ENCODE measurements at regions not wholly inside any gene's neighbourhood (a gene's known extent, or its start where the extent isn't known, plus 50 kb on each side); places are given as distances from the start of the nearest gene placed in this dataset.
"Not testable (repeated sequence)": the region's sequence is repeated elsewhere in the genome, so short reads cannot be mapped to it uniquely, and the experiment has no call there.

DNA sequence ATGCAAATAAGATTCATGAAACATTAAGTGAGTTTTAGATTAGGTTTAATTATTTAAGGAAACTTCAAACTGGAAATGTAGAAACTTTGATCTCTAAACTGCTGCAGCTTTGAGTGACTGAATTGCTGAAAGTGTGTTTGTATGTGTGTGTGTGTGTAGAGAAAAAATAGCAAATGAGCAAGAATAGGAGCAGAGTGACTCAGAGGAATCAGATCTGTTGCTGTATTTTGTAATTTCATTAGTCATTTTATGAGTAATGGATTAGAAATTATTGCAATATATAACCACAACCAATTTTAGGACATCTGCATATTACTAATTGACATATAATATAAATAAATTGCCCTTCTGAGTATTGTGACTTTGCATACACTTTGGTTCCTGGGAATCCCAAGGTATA is 52.8 kb upstream of the SLC9A9 start:
- H3K4me1 ChIP-seq (ENCODE audit: control insufficient read depth in 2 of 2, insufficient read depth in 2 of 2, low read length in 2 of 2): no peaks in the 10 kb centered on the region
- POLR2A ChIA-PET: no interaction called here
- intact Hi-C loops (cut with micrococcal nuclease): no loop called here
- Mint-ChIP-seq H3K4me1 (no peaks in the 10 kb centered on the region), H3K36me3 (no peaks in the 10 kb centered on the region), H3K4me3 (no peak overlapping the region), H3K9me3 (no peaks in the 10 kb centered on the region), H3K27ac (no peak overlapping the region), H3K27me3 (peaks cover 0 to 19% (median 7%) of the 10 kb centered on the region in 5 donors)
- CTCF ChIA-PET: no interaction called here
- no peaks in the 10 kb centered on the region for H3K36me3 ChIP-seq (ENCODE audit: control insufficient read depth in 2 of 3, insufficient read depth in 3 of 3, low read length in 3 of 3)
- no peak overlapping the region for H3K27ac ChIP-seq (ENCODE audit: low read depth, low read length)
- DNase-seq (no peak), ATAC-seq (no peak)
- H3K4me3 ChIP-seq (ENCODE audit: low read length): no peak overlapping the region
- peaks cover 0 to 3% of the 10 kb centered on the region in 2 donors for H3K27me3 ChIP-seq (ENCODE audit: control insufficient read depth in 2 of 2, insufficient read depth in 2 of 2, low read length in 2 of 2)
- no peaks in the 10 kb centered on the region for H3K9me3 ChIP-seq (ENCODE audit: control insufficient read depth in 2 of 3, low read length in 3 of 3)

GRCh38 chr3:143902210-143902609 is 53.9 kb upstream of the SLC9A9 start:
- ATAC-seq: no peak
- peaks cover under 1 to 26% (median 7%) of the 10 kb centered on the region in 5 donors for H3K27me3 Mint-ChIP-seq
- no peaks in the 10 kb centered on the region for H3K4me1 Mint-ChIP-seq
- Histone ChIP-seq H3K9me3 (ENCODE audit: control insufficient read depth in 2 of 3, low read length in 3 of 3) (no peaks in the 10 kb centered on the region), H3K27ac (ENCODE audit: low read depth, low read length) (no peak overlapping the region), H3K4me3 (ENCODE audit: low read length) (no peak overlapping the region), H3K27me3 (ENCODE audit: control insufficient read depth in 2 of 2, insufficient read depth in 2 of 2, low read length in 2 of 2) (peaks cover 0 to 3% of the 10 kb centered on the region in 2 donors), H3K4me1 (ENCODE audit: control insufficient read depth in 2 of 2, insufficient read depth in 2 of 2, low read length in 2 of 2) (no peaks in the 10 kb centered on the region), H3K36me3 (ENCODE audit: control insufficient read depth in 2 of 3, insufficient read depth in 3 of 3, low read length in 3 of 3) (no peaks in the 10 kb centered on the region)
- H3K4me3 Mint-ChIP-seq: no peak overlapping the region
- H3K9me3 Mint-ChIP-seq: no peaks in the 10 kb centered on the region
- no peak for DNase-seq
- no peaks in the 10 kb centered on the region for H3K36me3 Mint-ChIP-seq
- POLR2A ChIA-PET: no interaction called here
- no peak overlapping the region for H3K27ac Mint-ChIP-seq
- CTCF ChIA-PET: interaction anchor here (1.5 kb wide), 1 partner anchor 8 kb away, joined by 5 read pairs; no protein-coding TSS in a partner anchor
- intact Hi-C loops (cut with micrococcal nuclease): no loop called here

GRCh38 chr3:143910756-143911155 is 60.9 kb upstream of the DIPK2A start:
- Mint-ChIP-seq H3K36me3 (peaks cover 0 to 2% (median 0%) of the 10 kb centered on the region in 5 donors), H3K9me3 (peaks cover 0 to 2% (median 0%) of the 10 kb centered on the region in 11 donors), H3K4me3 (no peak overlapping the region), H3K27ac (no peak overlapping the region), H3K4me1 (no peaks in the 10 kb centered on the region), H3K27me3 (peaks cover 26 to 57% (median 39%) of the 10 kb centered on the region in 5 donors)
- no peak for DNase-seq
- Histone ChIP-seq H3K4me1 (ENCODE audit: control insufficient read depth in 2 of 2, insufficient read depth in 2 of 2, low read length in 2 of 2) (no peaks in the 10 kb centered on the region), H3K4me3 (ENCODE audit: low read length) (no peak overlapping the region), H3K27me3 (ENCODE audit: control insufficient read depth in 2 of 2, insufficient read depth in 2 of 2, low read length in 2 of 2) (no peaks in the 10 kb centered on the region), H3K9me3 (ENCODE audit: control insufficient read depth in 2 of 3, low read length in 3 of 3) (no peaks in the 10 kb centered on the region), H3K27ac (ENCODE audit: low read depth, low read length) (no peak overlapping the region), H3K36me3 (ENCODE audit: control insufficient read depth in 2 of 3, insufficient read depth in 3 of 3, low read length in 3 of 3) (no peaks in the 10 kb centered on the region)
- ATAC-seq: no peak
- ChIA-PET CTCF (no interaction called here), POLR2A (no interaction called here)
- intact Hi-C loops (cut with micrococcal nuclease): no loop called here

DNA sequence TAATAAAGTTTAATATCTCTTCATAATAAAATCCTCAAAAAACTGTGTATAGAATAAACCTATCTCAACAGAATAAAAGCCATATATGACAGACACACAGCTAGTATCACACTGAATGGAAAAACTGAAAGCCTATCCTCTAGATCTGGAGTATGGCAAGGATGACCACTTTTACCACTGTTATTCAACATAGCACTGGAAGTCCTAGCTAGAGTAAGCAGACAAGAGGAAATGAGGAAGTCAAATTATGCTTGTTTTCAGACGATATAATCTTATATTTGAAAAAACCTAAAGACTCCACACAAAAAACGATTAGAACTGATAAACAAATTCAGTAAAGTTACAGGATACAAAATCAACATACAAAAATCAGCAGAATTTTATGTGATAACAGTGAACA is 57.4 kb upstream of the DIPK2A start:
- DNase-seq: no peak
- Mint-ChIP-seq H3K4me1 (no peaks in the 10 kb centered on the region), H3K27ac (no peak overlapping the region), H3K36me3 (peaks cover 0 to 2% (median 0%) of the 10 kb centered on the region in 5 donors), H3K4me3 (no peak overlapping the region), H3K27me3 (peaks cover 11 to 39% (median 19%) of the 10 kb centered on the region in 5 donors), H3K9me3 (peaks cover 0 to 2% (median 0%) of the 10 kb centered on the region in 11 donors)
- intact Hi-C loops (cut with micrococcal nuclease): no loop called here
- Histone ChIP-seq H3K27ac (ENCODE audit: low read depth, low read length) (no peak overlapping the region), H3K9me3 (ENCODE audit: control insufficient read depth in 2 of 3, low read length in 3 of 3) (no peaks in the 10 kb centered on the region), H3K4me3 (ENCODE audit: low read length) (no peak overlapping the region), H3K4me1 (ENCODE audit: control insufficient read depth in 2 of 2, insufficient read depth in 2 of 2, low read length in 2 of 2) (no peaks in the 10 kb centered on the region), H3K36me3 (ENCODE audit: control insufficient read depth in 2 of 3, insufficient read depth in 3 of 3, low read length in 3 of 3) (no peaks in the 10 kb centered on the region), H3K27me3 (ENCODE audit: control insufficient read depth in 2 of 2, insufficient read depth in 2 of 2, low read length in 2 of 2) (no peaks in the 10 kb centered on the region)
- ChIA-PET CTCF (no interaction called here), POLR2A (no interaction called here)
- ATAC-seq: no peak

DNA sequence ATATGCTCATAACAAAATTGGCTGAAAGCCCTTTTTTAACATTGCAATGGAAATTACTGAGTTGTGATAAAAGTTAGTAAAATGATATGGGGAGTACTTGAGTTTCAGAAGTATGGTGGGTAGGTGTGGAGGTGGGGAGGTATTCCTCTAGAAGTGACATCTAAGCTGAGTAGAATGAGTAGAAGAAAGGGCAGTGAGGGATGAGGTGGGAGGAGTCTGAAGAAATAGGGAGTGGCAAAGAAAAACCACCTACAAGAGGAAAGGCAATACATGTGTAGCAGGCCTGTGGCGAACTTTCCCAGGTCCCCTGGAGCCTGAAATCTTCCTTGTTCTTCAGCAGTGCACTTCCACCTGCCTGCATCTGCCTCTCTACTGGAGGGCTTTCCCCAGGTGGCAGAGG is 52.8 kb upstream of the DIPK2A start:
- Mint-ChIP-seq H3K27me3 (peaks cover 0 to 21% (median 0%) of the 10 kb centered on the region in 5 donors), H3K9me3 (no peaks in the 10 kb centered on the region), H3K4me1 (peaks cover 0 to 9% (median 0%) of the 10 kb centered on the region in 7 donors), H3K36me3 (no peaks in the 10 kb centered on the region), H3K27ac (no peak overlapping the region), H3K4me3 (no peak overlapping the region)
- Histone ChIP-seq H3K27ac (ENCODE audit: low read depth, low read length) (no peak overlapping the region), H3K4me3 (ENCODE audit: low read length) (no peak overlapping the region), H3K4me1 (ENCODE audit: control insufficient read depth in 2 of 2, insufficient read depth in 2 of 2, low read length in 2 of 2) (no peaks in the 10 kb centered on the region), H3K27me3 (ENCODE audit: control insufficient read depth in 2 of 2, insufficient read depth in 2 of 2, low read length in 2 of 2) (no peaks in the 10 kb centered on the region), H3K36me3 (ENCODE audit: control insufficient read depth in 2 of 3, insufficient read depth in 3 of 3, low read length in 3 of 3) (no peaks in the 10 kb centered on the region), H3K9me3 (ENCODE audit: control insufficient read depth in 2 of 3, low read length in 3 of 3) (no peaks in the 10 kb centered on the region)
- ATAC-seq (no peak), DNase-seq (no peak)
- intact Hi-C loops (cut with micrococcal nuclease): no loop called here
- ChIA-PET CTCF (no interaction called here), POLR2A (no interaction called here)

DNA sequence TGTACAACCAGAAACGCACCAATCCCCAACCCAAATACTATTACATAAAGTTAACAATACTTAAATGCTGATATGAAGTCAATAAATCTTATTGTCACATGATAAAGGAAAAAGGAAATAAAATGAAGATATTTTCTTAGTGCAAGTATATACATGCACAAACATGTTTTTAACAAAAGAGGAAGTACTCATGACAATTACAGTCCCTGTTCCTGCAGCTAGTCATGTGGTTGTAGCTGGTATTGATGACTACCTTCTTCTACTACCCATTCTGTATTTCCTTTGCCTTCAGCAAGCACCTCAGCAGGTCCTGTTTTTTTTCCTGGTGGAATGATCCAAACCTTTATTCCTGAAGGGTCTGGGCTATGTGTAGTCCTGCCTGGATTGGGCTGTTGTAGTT is 50.4 kb upstream of the DIPK2A start:
- CTCF ChIA-PET; H3K9me3 ChIP-seq (ENCODE audit: control insufficient read depth in 2 of 3, low read length in 3 of 3); H3K27ac Mint-ChIP-seq; ATAC-seq; H3K4me3 Mint-ChIP-seq; DNase-seq; H3K4me1 ChIP-seq (ENCODE audit: control insufficient read depth in 2 of 2, insufficient read depth in 2 of 2, low read length in 2 of 2); H3K27me3 Mint-ChIP-seq; H3K27me3 ChIP-seq (ENCODE audit: control insufficient read depth in 2 of 2, insufficient read depth in 2 of 2, low read length in 2 of 2); H3K4me3 ChIP-seq (ENCODE audit: low read length); intact Hi-C loops (cut with micrococcal nuclease); H3K36me3 Mint-ChIP-seq; H3K9me3 Mint-ChIP-seq; H3K27ac ChIP-seq (ENCODE audit: low read depth, low read length); H3K36me3 ChIP-seq (ENCODE audit: control insufficient read depth in 2 of 3, insufficient read depth in 3 of 3, low read length in 3 of 3): not testable (repeated sequence)
- H3K4me1 Mint-ChIP-seq: peaks cover 0 to 14% (median 3%) of the 10 kb centered on the region in 7 donors
- POLR2A ChIA-PET: interaction anchor here (0.7 kb wide), 1 partner anchor 96 kb away, joined by 3 read pairs; no protein-coding TSS in a partner anchor
